DND-41 (cell line): ENCODE measurements at regions not wholly inside any gene's neighbourhood (a gene's known extent, or its start where the extent isn't known, plus 50 kb on each side); places are given as distances from the start of the nearest gene placed in this dataset.

Source experiments
- EZH2 ChIP-seq: IDR thresholded peaks from 3 replicates; pipeline ENCODE4 v1.6.1; 2012; ENCODE audit warnings: borderline replicate concordance, low read depth, mild to moderate bottlenecking, moderate library complexity, low read length, inconsistent platforms; ENCODE audit not compliant: severe bottlenecking
- TF ChIP-seq, protein P1 (sequence below): IDR thresholded peaks from 2 replicates; pipeline ENCODE4 v1.5.1; 2012; ENCODE audit warnings: borderline replicate concordance, low read length, moderate library complexity, mild to moderate bottlenecking; ENCODE audit not compliant: poor library complexity, severe bottlenecking; ENCODE audit errors: extremely low read depth

DNA sequence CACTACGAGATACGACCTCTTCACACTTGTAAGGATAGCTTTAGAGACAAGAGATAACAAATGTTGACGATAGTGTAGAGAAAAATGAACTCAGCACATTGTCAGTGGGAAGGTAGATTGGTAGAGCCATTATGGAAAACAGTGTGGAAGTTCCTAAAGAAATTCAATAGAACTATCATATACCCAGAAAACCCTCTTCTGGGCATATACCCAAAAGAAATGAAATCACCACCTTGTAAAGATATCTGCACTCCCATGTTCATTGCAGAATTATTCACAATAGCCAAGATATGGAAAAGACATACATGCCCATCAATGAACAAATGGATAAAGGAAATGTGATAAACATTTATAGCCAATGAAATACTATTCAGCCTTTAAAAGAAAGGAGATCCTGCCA, 499.8 kb upstream of the TBX3 start:
- TF ChIP-seq, protein P1, sequence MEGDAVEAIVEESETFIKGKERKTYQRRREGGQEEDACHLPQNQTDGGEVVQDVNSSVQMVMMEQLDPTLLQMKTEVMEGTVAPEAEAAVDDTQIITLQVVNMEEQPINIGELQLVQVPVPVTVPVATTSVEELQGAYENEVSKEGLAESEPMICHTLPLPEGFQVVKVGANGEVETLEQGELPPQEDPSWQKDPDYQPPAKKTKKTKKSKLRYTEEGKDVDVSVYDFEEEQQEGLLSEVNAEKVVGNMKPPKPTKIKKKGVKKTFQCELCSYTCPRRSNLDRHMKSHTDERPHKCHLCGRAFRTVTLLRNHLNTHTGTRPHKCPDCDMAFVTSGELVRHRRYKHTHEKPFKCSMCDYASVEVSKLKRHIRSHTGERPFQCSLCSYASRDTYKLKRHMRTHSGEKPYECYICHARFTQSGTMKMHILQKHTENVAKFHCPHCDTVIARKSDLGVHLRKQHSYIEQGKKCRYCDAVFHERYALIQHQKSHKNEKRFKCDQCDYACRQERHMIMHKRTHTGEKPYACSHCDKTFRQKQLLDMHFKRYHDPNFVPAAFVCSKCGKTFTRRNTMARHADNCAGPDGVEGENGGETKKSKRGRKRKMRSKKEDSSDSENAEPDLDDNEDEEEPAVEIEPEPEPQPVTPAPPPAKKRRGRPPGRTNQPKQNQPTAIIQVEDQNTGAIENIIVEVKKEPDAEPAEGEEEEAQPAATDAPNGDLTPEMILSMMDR: no peak
- no peak for TF ChIP-seq EZH2
